ENCODE measurements at regions not wholly inside any gene's neighbourhood (a gene's known extent, or its start where the extent isn't known, plus 50 kb on each side); places are given as distances from the start of the nearest gene placed in this dataset.

DNA sequence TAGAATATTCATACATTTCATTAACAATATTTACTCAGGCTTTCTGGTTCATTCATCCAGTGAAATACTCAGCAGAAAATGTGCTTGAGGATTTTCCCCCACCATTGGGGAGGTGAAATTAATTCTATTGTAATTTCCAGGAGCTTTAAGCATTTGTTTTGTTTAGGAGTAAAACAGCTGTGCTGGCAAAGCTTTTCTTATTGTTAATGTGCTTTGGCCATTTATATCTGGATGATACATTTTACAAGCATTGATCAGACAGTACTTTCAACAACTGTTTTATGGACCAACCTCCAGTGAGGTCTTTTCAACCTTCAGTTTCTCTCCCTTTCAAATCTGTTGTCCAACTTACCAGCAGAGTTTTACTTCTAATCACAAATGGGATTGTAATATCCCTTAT lies 672.4 kb downstream of the CDH11 start:
- TF ChIP-seq EZH2 (IDR thresholded peaks at IDR 0.05; ENCODE audit: borderline replicate concordance) (no peak), CTCF (IDR thresholded peaks at IDR 0.05; ENCODE audit: poor library complexity) (no peak)
